Cardiac muscle cell (in vitro differentiated cells and primary cell): ENCODE measurements at regions not wholly inside any gene's neighbourhood (a gene's known extent, or its start where the extent isn't known, plus 50 kb on each side); places are given as distances from the start of the nearest gene placed in this dataset.

Experiments used
- DNase-seq, 2 donors: peaks; one replicate each; pipeline versions ENCODE4 v3.0.0 to v3.0.0-alpha.2; 2010 to 2017; ENCODE audit warnings: low read depth in 1 of 2, low spot score in 1 of 2
- H3K27ac ChIP-seq: fragments of 200-600 bp; sonication (generic); 2 replicates; pipeline ENCODE4 v1.5.1; 2016
- H3K27me3 ChIP-seq: fragments of 200-600 bp; sonication (generic); 2 replicates; pipeline ENCODE4 v1.6.0; 2016; ENCODE audit warnings: control low read depth
- H3K36me3 ChIP-seq: fragments of 200-600 bp; sonication (generic); 2 replicates; pipeline ENCODE4 v1.5.1; 2016; ENCODE audit warnings: control low read depth
- H3K4me1 ChIP-seq: fragments of 200-600 bp; sonication (generic); 2 replicates; pipeline ENCODE4 v1.8.1; 2017; ENCODE audit warnings: low read depth, mild to moderate bottlenecking, mixed run types
- H3K4me3 ChIP-seq: fragments of 200-600 bp; sonication (generic); 2 replicates; pipeline ENCODE4 v1.5.1; 2016; ENCODE audit warnings: mild to moderate bottlenecking
- H3K9me3 ChIP-seq: fragments of 200-600 bp; sonication (generic); 2 replicates; pipeline ENCODE4 v1.5.1; 2017; ENCODE audit warnings: low read depth, mild to moderate bottlenecking, control low read depth
- TF ChIP-seq, protein P1 (sequence below): IDR thresholded peaks from 2 replicates; pipeline ENCODE4 v1.5.1; 2012; ENCODE audit warnings: low read depth, mild to moderate bottlenecking, low read length

DNA sequence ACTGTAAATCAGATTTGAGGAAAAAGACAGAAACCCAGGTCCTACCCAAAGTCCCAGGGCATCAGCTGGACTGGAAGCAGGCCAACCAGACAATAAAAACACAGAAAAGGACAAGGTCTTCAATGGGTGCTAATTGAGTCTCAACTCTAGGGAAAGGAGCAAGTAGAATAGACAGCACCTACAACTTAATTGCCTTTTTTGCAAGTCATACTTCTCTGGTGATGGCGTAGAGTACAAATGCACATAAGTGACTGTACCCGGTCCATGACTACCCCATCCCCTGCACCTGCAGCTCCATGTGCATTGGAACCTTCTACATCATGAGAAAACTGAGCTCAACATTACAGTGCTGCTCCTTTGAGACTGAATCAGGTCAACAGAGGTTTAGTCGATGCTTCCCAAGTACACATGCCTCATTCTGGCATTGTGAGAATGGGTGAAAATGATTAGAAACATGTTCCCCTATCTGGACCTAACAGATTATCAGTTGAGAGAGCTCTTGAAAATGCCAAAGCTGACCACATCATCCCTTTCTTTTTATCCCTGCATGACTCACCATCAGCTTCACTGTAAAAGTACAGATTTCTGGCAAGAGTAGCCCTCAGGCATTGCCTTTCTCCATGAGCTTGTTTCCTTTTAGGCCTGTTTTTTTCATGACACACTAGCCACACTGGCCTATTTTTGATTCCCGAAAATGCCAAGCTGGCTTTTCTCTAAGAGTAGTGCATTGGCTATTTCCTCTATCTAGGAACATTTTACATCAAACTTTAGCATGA lies 298.3 kb downstream of the HS3ST1 start:
- no peak overlapping the region for H3K4me3 ChIP-seq
- TF ChIP-seq, protein P1, sequence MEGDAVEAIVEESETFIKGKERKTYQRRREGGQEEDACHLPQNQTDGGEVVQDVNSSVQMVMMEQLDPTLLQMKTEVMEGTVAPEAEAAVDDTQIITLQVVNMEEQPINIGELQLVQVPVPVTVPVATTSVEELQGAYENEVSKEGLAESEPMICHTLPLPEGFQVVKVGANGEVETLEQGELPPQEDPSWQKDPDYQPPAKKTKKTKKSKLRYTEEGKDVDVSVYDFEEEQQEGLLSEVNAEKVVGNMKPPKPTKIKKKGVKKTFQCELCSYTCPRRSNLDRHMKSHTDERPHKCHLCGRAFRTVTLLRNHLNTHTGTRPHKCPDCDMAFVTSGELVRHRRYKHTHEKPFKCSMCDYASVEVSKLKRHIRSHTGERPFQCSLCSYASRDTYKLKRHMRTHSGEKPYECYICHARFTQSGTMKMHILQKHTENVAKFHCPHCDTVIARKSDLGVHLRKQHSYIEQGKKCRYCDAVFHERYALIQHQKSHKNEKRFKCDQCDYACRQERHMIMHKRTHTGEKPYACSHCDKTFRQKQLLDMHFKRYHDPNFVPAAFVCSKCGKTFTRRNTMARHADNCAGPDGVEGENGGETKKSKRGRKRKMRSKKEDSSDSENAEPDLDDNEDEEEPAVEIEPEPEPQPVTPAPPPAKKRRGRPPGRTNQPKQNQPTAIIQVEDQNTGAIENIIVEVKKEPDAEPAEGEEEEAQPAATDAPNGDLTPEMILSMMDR: no peak
- no peaks in the 10 kb centered on the region for H3K4me1 ChIP-seq
- H3K9me3 ChIP-seq: no peaks in the 10 kb centered on the region
- no peak overlapping the region for H3K27ac ChIP-seq
- H3K27me3 ChIP-seq: no peaks in the 10 kb centered on the region
- peak in 1 of 2 donors; percentile 91 for DNase-seq
- H3K36me3 ChIP-seq: no peaks in the 10 kb centered on the region

GRCh38 chr4:11120435-11120834 lies 308.3 kb downstream of the HS3ST1 start:
- Histone ChIP-seq H3K4me1 (no peaks in the 10 kb centered on the region), H3K27ac (no peak overlapping the region), H3K9me3 (no peaks in the 10 kb centered on the region), H3K4me3 (no peak overlapping the region), H3K27me3 (no peaks in the 10 kb centered on the region), H3K36me3 (no peaks in the 10 kb centered on the region)
- TF ChIP-seq, protein P1: no peak
- no peak for DNase-seq

GRCh38 chr4:11119474-11119873 lies 309.2 kb downstream of the HS3ST1 start:
- TF ChIP-seq, protein P1: no peak
- no peak for DNase-seq
- no peaks in the 10 kb centered on the region for H3K4me1 ChIP-seq

GRCh38 chr4:11118513-11118912 lies 310.2 kb downstream of the HS3ST1 start:
- Histone ChIP-seq H3K4me1 (no peaks in the 10 kb centered on the region), H3K27me3 (no peaks in the 10 kb centered on the region), H3K27ac (no peak overlapping the region), H3K4me3 (no peak overlapping the region), H3K9me3 (no peaks in the 10 kb centered on the region), H3K36me3 (no peaks in the 10 kb centered on the region)
- DNase-seq: no peak
- TF ChIP-seq, protein P1: no peak

More at GRCh38 chr4:11119474-11119873, 309.2 kb downstream of the HS3ST1 start:
- Histone ChIP-seq H3K27ac (no peak overlapping the region), H3K4me3 (no peak overlapping the region), H3K9me3 (no peaks in the 10 kb centered on the region), H3K27me3 (no peaks in the 10 kb centered on the region), H3K36me3 (no peaks in the 10 kb centered on the region)

- no peak for DNase-seq
- no peaks in the 10 kb centered on the region for H3K4me1 ChIP-seq
- H3K27ac ChIP-seq: no peak overlapping the region
- no peaks in the 10 kb centered on the region for H3K9me3 ChIP-seq
- TF ChIP-seq, protein P1: no peak
- no peak overlapping the region for H3K4me3 ChIP-seq
- H3K27me3 ChIP-seq: no peaks in the 10 kb centered on the region
- H3K36me3 ChIP-seq: no peaks in the 10 kb centered on the region
Measured at GRCh38 chr4:11116940-11117339, 311.8 kb downstream of the HS3ST1 start.
